HG02798 (cell line): ENCODE measurements at regions not wholly inside any gene's neighbourhood (a gene's known extent, or its start where the extent isn't known, plus 50 kb on each side); places are given as distances from the start of the nearest gene placed in this dataset.

Experiments
- ATAC-seq: cut with Tn5 transposase; IDR thresholded peaks from one replicate; pipeline ENCODE4 v1.9.1; 2021; ENCODE audit warnings: mild to moderate bottlenecking; ENCODE audit not compliant: unreplicated experiment, poor library complexity

- ATAC-seq: no peak
These were observed 251.6 kb downstream of the C16orf95 start for GRCh38 chr16:87065446-87066132.

DNA sequence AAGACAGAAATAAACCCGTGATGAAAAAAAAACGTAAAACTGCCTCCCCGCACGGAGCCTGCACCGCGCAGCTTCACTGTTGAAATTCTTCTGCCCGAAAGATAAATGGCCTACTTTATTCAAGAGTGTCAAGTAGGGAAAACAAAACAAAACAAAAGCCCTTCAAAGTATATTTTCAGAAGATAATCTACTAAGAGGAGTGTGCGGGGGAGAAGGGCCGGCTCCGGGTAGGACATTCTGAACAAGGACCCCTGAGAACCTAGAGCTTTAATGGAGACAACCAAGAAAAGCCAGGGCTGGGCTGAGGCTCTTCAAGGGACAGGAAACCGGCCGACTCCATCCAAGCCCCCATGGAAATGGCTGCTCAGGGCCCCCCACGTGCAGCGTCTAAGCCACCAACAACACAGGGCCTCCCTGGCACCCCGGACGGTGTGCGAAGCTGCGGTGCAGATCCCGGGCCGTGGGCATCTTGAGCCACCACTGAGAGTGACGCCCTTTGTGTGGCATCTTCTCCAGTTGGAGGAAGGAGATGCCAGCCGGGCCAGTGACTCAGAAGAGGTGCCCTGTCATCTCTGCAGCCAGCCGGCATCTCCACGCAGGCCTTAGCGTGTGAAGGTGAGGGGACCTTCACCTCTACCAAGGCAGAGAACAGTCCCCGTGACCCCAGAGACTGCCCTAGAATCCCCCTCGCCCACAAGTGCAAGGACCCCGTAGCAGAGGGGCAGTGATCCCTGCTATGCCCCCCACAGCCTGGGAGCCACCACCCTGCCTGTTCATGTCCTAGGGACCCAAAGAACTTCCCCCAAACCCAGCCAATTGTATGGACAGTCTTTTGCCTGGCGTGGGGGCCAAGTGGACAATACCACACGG is 250.8 kb downstream of the C16orf95 start:
- ATAC-seq: no peak

GRCh38 chr16:87067003-87067556 is 250.1 kb downstream of the C16orf95 start:
- ATAC-seq: no peak

DNA sequence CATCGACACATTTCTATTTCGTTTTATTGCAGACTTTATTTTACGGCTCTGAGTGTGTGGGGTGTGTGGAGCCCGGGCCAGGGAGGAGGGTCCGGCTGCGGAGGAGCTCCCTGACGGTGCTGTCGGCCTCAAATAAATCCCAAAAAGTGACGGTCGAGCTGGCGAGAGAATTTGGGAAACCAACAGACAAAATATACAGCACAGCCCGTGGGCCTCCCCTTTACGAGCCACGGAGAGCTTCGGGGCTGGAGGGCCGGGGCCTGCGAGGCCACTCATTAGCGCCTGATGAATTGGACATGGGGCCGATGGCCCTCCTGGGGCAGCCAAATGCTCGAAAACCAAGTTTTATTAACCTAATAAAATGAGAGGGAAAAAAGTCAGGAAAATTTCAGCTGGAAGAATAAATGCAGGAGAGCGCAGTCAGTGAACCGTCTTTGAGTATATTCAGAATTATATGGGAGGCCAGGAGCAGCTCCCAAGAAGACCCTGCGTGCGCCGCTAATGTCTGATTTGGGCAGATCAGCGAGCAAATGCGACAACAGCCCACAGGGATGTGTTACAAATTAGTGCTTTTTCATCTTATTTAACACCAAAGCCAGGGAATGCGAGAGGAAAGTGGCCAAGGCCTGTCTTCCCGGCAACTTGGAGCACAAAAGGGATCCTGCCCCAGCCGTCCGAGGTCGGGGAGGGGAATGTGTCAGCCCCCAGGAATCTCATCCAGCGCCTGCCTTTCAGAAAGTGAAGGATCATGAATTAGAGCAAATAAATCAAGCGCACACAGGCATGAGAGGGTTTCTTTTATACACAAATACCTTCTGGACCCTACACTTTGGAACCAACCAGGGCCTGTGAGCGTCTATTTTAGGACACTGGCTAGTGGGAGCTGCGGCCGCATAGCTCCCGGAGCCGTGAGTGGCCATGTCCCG is 249.1 kb downstream of the C16orf95 start:
- ATAC-seq: no peak

DNA sequence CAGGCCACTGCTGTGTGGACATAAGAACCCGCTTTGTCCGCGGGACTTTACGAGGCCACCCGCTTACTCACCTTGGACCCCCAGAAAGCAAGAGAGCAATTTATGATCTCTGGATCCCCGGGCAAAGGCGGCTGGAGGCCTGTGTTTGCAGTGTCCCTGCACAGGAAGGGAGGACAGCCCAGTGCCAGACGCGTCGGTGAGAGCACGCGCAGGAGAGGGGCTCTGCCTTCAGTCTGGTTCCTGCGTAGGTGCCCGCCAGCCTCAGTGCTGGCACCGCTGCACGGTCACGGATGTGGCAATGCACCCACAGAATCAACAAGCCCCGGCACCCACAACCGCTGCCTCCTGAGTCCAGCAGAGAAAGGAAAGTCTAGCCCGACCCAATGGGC is 248.4 kb downstream of the C16orf95 start:
- ATAC-seq: no peak

DNA sequence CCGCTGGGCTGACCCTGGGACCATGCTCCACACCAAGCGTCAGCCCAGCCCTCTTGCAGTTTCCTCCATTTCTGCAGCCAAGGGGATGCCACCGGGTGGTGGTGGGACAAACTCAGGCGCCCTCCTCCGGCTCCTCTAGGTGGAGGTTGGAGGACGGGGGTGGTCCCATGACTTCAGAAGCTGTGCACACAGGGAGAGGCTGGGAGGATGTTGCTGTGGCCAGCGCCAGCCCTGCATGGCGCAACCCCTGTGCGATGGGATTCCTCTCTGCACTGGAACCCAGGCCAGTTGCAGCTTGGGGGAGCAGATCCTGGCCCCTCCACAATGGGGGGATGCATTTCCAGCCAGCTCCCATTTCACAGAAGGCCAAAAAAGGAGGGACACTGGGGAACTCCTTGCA is 246.5 kb downstream of the C16orf95 start:
- ATAC-seq: no peak

DNA sequence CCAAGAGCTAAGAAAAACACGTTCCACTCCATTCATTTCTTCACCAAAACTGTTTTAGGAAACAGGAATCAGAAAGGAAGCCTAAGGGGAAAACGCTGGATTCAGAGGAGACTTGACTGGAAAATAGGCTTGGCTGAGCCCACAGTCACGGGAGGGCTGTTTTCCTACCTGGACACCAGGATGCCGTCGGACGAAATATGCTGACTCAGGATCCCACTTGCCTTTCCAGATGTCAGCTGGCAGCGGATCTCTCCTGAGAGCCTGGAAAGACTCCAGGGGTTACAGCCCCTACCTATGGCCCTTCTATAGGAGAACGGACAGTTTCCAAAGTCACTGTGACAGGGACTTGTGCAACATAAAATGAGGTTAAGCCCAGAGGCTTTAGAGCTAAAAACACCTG is 245.1 kb downstream of the C16orf95 start:
- ATAC-seq: no peak

DNA sequence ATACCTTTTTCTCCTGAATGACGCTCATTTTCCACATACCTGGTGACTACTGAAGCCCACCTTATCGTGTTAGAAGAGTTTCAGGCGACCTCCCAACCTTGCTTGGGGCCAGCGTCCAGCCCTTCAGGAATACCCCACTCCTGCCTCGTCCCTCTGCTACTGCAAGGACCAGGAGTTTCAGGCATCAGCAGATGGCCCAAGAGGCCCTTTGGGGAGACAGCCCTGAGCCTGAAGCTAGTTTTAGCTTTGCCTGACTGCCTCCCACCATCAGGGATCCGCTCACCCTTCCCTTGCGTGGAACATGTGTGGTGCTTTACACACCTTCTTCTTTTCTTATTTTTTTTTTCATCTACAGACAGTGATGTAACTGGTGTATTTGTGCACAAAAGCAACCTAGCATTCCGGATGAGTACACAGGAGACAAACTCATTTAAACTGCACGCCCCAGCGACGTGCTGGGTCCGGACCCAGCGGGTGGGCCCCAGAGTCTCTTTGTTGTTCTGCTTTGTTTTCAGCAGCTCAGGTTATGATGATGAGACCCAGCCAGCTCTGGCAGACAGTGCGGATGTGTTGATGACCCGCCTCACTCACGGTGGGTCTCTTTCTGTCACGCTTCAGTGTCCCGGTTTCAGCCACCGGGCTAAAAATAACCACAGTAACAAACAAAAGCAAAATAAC is 242.4 kb downstream of the C16orf95 start:
- no peak for ATAC-seq

GRCh38 chr16:87075319-87075860 is 241.8 kb downstream of the C16orf95 start:
- no peak for ATAC-seq

DNA sequence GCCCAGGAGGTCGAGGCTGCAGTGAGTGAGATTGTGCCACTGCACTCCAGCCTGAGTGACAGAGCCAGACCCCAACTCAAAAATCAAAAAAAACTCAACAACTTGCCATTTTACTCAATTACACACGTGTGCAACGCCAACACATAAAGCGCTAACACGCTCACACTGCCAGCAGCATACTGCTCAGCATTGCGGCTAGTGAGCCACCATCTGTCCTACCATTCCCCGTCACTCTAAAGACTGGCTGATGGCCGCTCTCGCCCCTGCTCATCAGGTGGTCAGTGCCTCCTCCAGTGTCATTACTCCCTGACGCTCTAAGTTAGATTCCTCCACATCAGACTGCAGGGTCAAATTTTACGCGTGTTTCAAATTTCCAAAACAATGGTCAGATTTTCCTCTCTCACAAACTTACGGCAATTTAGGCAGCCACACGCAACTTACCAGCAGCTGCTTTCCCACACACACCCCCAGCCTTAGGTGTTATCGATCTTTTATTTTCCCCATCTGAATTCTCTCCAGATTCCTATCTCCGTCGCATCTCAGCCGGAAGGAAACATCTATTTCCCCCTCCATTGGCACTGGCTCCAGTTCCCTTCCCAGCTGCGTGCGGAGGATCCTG is 240.8 kb downstream of the C16orf95 start:
- ATAC-seq: no peak

DNA sequence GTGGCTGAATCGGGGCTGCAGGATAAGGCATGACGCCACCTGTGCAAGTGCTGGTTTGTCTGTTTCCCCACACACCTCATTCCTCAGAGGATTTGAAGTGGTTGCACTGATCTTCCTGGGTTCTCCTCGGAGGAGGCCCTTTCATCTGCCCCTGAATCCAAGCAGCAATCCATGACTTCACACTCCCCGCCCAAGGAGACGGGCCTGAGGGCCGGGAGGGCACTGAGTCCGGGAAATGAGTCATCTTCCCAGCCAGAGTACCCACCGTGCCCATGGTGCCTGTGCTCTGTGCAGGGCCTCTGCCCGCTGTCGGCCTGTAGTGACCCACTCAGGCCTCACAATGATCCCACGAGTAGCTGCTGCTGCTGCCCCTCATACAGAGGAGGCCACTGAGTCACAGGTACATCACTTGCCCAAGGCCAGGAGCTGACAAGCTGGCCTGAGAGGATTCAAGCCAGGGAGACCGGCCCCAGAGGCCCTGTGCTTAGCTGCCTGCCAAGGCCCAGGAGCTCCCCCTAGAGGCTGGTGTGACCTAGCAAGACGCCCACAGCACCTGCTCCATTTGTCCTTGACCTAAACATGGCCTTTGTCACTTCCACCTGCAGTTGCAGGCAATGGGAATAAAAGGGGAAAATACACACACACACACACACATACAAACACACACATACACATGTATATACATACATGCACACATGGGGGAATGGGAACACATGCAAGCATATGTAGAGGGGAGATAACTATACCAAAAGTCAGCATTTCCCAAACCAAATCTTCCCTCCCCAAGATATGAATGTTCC is 240.0 kb downstream of the C16orf95 start:
- no peak for ATAC-seq

DNA sequence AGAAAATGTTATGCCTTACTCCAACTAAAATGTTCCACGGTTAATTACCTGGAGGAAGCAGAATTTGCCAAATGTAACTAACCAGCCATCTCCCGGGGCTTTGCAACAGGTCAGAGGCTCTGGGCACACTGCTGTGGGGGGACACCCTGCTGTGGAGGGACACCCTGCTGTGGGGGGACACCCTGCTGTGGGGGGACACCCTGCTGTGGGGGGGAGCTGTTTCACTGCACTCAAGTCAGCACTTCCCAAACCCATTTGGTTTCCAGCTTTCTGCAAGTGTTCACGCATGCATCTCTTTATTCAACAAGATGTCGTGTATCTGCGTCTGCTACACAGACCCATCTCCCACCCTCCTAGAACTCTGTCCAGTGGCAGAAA is 239.5 kb downstream of the C16orf95 start:
- ATAC-seq: no peak

GRCh38 chr16:87080571-87081167 is 236.5 kb downstream of the C16orf95 start:
- no peak for ATAC-seq

GRCh38 chr16:87085441-87085840 is 231.8 kb downstream of the C16orf95 start:
- ATAC-seq: no peak

GRCh38 chr16:87086156-87086555 is 231.0 kb downstream of the C16orf95 start:
- no peak for ATAC-seq

DNA sequence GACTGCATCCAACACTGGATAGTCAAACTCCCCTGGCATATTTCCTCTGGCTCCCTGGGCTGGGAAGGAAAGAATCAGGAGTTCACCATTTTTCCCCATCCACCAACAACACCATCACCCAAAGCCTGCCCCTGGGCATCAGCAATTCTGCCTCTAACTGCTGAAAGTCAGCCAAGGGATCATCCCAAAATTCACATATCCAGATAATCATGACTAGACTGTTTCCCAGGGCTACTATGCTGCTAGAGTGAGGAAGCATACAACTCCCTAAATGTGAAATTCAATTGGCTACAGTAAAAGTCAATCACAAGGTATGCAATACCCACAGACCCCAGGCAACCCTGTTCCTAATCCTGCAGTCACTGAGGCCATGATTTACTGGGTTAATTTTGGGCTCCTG is 230.6 kb downstream of the C16orf95 start:
- no peak for ATAC-seq

DNA sequence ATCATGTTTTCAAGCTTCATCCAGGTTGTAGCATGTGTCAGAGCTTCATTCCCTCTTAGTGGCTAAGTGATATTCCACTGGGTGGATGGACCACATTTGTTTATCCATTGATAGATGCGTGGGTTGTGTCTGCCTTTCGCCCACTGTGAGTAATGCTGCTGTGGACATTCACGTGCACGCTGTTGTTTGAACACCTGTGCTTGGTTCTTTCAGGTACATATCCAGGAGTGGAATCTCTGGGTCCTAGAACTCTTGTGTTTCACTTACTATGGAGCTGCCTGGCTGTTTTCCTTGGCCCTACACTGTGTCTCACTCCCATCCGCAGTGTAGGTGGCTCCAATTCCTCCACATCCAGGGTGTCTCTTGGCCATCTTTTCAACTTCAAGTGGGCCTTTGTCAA is 224.2 kb downstream of the C16orf95 start:
- no peak for ATAC-seq
